ENCODE measurements at regions not wholly inside any gene's neighbourhood (a gene's known extent, or its start where the extent isn't known, plus 50 kb on each side); places are given as distances from the start of the nearest gene placed in this dataset.

- Histone ChIP-seq H3K4me3 (replicated peaks; ENCODE audit: insufficient read depth, low read length) (no peak overlapping the region), H3K27me3 (ENCODE audit: insufficient read depth, poor library complexity, severe bottlenecking) (no peaks in the 10 kb centered on the region), H3K27ac (replicated peaks) (no peak overlapping the region)
- TF ChIP-seq POLR2AphosphoS5 (IDR thresholded peaks at IDR 0.05; ENCODE audit: low read depth): no peak
- no peak for TF ChIP-seq GABPA (IDR thresholded peaks at IDR 0.05; ENCODE audit: low read depth)
- TF ChIP-seq SPI1 (IDR thresholded peaks at IDR 0.05; ENCODE audit: borderline replicate concordance, low read depth): no peak
- TF ChIP-seq, protein P1, sequence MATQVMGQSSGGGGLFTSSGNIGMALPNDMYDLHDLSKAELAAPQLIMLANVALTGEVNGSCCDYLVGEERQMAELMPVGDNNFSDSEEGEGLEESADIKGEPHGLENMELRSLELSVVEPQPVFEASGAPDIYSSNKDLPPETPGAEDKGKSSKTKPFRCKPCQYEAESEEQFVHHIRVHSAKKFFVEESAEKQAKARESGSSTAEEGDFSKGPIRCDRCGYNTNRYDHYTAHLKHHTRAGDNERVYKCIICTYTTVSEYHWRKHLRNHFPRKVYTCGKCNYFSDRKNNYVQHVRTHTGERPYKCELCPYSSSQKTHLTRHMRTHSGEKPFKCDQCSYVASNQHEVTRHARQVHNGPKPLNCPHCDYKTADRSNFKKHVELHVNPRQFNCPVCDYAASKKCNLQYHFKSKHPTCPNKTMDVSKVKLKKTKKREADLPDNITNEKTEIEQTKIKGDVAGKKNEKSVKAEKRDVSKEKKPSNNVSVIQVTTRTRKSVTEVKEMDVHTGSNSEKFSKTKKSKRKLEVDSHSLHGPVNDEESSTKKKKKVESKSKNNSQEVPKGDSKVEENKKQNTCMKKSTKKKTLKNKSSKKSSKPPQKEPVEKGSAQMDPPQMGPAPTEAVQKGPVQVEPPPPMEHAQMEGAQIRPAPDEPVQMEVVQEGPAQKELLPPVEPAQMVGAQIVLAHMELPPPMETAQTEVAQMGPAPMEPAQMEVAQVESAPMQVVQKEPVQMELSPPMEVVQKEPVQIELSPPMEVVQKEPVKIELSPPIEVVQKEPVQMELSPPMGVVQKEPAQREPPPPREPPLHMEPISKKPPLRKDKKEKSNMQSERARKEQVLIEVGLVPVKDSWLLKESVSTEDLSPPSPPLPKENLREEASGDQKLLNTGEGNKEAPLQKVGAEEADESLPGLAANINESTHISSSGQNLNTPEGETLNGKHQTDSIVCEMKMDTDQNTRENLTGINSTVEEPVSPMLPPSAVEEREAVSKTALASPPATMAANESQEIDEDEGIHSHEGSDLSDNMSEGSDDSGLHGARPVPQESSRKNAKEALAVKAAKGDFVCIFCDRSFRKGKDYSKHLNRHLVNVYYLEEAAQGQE (IDR thresholded peaks at IDR 0.05; ENCODE audit: insufficient replicate concordance, low read depth): no peak
- TF ChIP-seq, protein P2, sequence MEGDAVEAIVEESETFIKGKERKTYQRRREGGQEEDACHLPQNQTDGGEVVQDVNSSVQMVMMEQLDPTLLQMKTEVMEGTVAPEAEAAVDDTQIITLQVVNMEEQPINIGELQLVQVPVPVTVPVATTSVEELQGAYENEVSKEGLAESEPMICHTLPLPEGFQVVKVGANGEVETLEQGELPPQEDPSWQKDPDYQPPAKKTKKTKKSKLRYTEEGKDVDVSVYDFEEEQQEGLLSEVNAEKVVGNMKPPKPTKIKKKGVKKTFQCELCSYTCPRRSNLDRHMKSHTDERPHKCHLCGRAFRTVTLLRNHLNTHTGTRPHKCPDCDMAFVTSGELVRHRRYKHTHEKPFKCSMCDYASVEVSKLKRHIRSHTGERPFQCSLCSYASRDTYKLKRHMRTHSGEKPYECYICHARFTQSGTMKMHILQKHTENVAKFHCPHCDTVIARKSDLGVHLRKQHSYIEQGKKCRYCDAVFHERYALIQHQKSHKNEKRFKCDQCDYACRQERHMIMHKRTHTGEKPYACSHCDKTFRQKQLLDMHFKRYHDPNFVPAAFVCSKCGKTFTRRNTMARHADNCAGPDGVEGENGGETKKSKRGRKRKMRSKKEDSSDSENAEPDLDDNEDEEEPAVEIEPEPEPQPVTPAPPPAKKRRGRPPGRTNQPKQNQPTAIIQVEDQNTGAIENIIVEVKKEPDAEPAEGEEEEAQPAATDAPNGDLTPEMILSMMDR (IDR thresholded peaks at IDR 0.05; ENCODE audit: insufficient read depth, low read length): no peak
- no peak for DNase-seq (ENCODE audit: low read depth in 1 of 2, low spot score in 1 of 2)
These were observed 79.8 kb upstream of the CYYR1 start for GRCh38 chr21:26652854-26653253.

DNA sequence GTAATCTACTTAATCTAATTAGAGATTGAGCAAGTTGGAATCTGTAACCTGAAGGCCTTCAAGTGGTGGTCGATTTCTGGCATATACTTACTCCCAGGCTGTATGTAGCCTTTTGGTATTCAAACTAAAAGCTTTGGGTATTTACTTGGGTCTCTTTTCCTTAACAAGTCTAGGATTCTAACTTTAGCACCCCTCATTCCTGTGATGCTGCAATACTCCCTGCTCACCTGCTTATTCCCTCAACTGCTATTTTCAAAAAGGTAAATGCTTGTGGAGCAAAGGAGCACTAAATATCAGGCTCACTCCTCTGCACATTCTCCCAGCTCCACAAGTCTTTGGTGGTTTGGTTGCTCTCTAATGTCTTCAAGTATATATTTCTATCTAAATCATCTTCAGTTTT is 68.0 kb upstream of the CYYR1 start:
- Histone ChIP-seq H3K27me3 (ENCODE audit: insufficient read depth, poor library complexity, severe bottlenecking) (no peaks in the 10 kb centered on the region), H3K4me3 (replicated peaks; ENCODE audit: insufficient read depth, low read length) (no peak overlapping the region), H3K27ac (replicated peaks) (no peak overlapping the region)
- TF ChIP-seq, protein P2 (IDR thresholded peaks at IDR 0.05; ENCODE audit: insufficient read depth, low read length): no peak
- TF ChIP-seq POLR2AphosphoS5 (IDR thresholded peaks at IDR 0.05; ENCODE audit: low read depth) (no peak), GABPA (IDR thresholded peaks at IDR 0.05; ENCODE audit: low read depth) (no peak), SPI1 (IDR thresholded peaks at IDR 0.05; ENCODE audit: borderline replicate concordance, low read depth) (no peak)
- TF ChIP-seq, protein P1 (IDR thresholded peaks at IDR 0.05; ENCODE audit: insufficient replicate concordance, low read depth): no peak
- no peak for DNase-seq (ENCODE audit: low read depth in 1 of 2, low spot score in 1 of 2)

GRCh38 chr21:26637201-26637745 is 64.2 kb upstream of the CYYR1 start:
- TF ChIP-seq, protein P1 (IDR thresholded peaks at IDR 0.05; ENCODE audit: insufficient replicate concordance, low read depth): no peak
- Histone ChIP-seq H3K4me3 (replicated peaks; ENCODE audit: insufficient read depth, low read length) (no peak overlapping the region), H3K27me3 (ENCODE audit: insufficient read depth, poor library complexity, severe bottlenecking) (no peaks in the 10 kb centered on the region), H3K27ac (replicated peaks) (no peak overlapping the region)
- DNase-seq (ENCODE audit: low read depth in 1 of 2, low spot score in 1 of 2): no peak
